LNCaP clone FGC (cell line): ENCODE measurements at regions not wholly inside any gene's neighbourhood (a gene's known extent, or its start where the extent isn't known, plus 50 kb on each side); places are given as distances from the start of the nearest gene placed in this dataset.

Source experiments
- DNase-seq: peaks from one replicate; pipeline ENCODE4 v3.0.0-alpha.2; 2011; ENCODE audit warnings: low read depth
- H3K4me3 ChIP-seq: 2 replicates; pipeline ENCODE4 v1.5.1; 2011; ENCODE audit warnings: mild to moderate bottlenecking, low read depth, low read length, control low read depth
- TF ChIP-seq, protein P1 (sequence below): IDR thresholded peaks from 2 replicates; pipeline ENCODE4 v1.5.1; 2012; ENCODE audit warnings: mild to moderate bottlenecking; ENCODE audit not compliant: control insufficient read depth, insufficient read depth; ENCODE audit errors: extremely low read depth

- TF ChIP-seq, protein P1, sequence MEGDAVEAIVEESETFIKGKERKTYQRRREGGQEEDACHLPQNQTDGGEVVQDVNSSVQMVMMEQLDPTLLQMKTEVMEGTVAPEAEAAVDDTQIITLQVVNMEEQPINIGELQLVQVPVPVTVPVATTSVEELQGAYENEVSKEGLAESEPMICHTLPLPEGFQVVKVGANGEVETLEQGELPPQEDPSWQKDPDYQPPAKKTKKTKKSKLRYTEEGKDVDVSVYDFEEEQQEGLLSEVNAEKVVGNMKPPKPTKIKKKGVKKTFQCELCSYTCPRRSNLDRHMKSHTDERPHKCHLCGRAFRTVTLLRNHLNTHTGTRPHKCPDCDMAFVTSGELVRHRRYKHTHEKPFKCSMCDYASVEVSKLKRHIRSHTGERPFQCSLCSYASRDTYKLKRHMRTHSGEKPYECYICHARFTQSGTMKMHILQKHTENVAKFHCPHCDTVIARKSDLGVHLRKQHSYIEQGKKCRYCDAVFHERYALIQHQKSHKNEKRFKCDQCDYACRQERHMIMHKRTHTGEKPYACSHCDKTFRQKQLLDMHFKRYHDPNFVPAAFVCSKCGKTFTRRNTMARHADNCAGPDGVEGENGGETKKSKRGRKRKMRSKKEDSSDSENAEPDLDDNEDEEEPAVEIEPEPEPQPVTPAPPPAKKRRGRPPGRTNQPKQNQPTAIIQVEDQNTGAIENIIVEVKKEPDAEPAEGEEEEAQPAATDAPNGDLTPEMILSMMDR = no peak
- DNase-seq = no peak
- no peak overlapping the region for H3K4me3 ChIP-seq
Measured at GRCh38 chr2:11045294-11045693, 110.0 kb upstream of the SLC66A3 start.

DNA sequence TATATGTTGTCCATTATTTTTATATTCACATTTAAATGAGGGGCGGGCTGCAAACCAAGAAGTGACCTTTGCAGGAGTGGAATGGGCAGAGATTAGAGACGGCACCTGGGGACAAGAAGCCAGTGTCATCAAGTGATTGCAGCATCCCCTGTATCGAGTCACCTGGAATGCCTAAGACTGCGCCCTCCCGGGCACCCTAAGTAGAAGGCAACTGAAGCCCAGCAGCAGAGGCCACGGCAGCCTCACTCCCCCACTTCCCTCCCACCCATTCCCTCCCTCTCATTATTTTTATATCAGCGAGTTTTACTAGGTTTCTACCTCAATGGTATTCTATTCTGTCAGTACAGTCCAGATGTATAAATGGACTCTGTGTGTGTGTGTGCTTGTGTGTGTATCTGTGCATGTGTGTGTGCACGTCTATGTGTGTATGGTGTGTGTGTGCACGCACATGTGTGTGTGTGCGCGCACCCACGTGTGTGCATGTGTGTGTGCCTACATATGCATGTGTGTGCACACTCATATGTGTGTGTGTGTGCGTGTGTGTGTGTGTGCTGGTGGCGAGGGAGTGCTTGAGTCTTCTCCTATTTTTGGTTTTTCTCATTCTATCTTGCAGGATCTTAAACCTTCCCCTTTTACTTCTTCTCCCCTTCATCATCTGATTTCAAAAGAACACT lies 106.8 kb upstream of the SLC66A3 start:
- TF ChIP-seq, protein P1 = no peak
- DNase-seq = no peak
- H3K4me3 ChIP-seq = no peak overlapping the region

DNA sequence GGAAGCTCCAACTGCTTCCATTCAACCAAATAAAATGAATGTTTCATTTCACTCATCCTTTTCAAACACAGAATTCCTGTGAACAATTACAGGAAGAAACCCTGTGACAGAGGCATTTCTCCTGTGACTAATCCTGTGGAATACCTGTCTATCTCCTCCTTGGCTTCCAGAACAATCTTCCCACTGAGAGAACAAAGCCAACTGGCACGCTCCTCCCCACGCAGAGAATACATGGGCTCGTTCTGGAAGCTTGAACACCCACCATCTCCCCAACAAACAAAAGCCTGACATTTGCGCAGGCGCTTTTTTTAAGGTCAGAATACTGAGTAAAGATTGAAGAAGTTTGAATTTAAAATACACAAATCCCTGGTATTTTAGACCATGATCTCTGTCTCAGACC lies 104.7 kb upstream of the SLC66A3 start:
- H3K4me3 ChIP-seq = no peak overlapping the region
- DNase-seq = no peak
- TF ChIP-seq, protein P1 = no peak

DNA sequence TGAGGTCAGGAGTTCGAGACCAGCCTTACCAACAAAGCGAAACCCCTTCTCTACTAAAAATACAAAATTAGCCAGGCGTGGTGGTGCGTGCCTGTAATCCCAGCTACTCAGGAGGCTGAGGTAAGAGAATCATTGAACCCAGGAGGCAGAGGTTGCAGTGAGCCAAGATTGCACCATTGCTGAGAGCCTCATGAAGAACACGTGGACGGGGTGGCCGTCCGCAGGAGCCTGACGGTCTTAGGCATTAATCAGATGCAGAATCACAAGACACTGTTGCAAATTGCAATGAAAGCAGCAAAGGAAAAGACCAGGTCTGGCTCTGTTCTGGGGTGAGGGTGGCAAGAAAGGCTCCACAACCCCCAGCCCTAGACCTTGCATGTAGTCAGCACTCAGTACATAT lies 104.0 kb upstream of the SLC66A3 start:
- DNase-seq = no peak
- TF ChIP-seq, protein P1 = no peak
- no peak overlapping the region for H3K4me3 ChIP-seq

GRCh38 chr2:11053546-11053945 lies 101.7 kb upstream of the SLC66A3 start:
- TF ChIP-seq, protein P1 = no peak
- DNase-seq = no peak
- no peak overlapping the region for H3K4me3 ChIP-seq

- TF ChIP-seq, protein P1 = no peak
- no peak overlapping the region for H3K4me3 ChIP-seq
- DNase-seq = no peak
Measured at GRCh38 chr2:11054783-11055678, 100.2 kb upstream of the SLC66A3 start.
